ENCODE measurements at regions not wholly inside any gene's neighbourhood (a gene's known extent, or its start where the extent isn't known, plus 50 kb on each side); places are given as distances from the start of the nearest gene placed in this dataset.

- no peak for DNase-seq (ENCODE audit: low read depth, low spot score)
- H3K4me3 ChIP-seq (ENCODE audit: low read depth, low read length), result no peak overlapping the region
- ChIA-PET POLR2A (no interaction called here), CTCF (no interaction called here)
- no peak for TF ChIP-seq CTCF (IDR thresholded peaks at IDR 0.05; ENCODE audit: insufficient read depth, low read length, missing control alignments)
These were observed 54.7 kb upstream of the ANXA10 start for GRCh38 chr4:168037676-168038075.

DNA sequence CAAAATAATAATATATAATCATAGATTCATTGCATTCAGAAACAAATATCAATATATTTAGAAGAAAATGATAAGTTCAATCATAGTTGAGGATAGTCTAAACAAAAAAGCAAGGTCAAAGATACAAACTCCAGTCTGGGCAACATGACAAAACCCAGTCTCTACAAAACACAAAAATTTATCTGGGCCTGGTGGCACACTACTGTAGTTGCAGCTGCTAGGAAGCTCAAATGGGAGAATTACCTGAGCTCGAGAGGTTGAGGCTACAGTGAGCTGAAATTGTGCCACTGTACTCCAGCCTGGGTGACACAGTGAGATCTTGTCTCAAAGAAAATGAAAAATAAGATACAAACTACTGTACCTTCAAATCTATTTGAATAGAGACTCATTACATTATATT is 52.7 kb upstream of the ANXA10 start:
- H3K4me3 ChIP-seq (ENCODE audit: low read depth, low read length), result no peak overlapping the region
- ChIA-PET CTCF (no interaction called here), POLR2A (no interaction called here)
- no peak for TF ChIP-seq CTCF (IDR thresholded peaks at IDR 0.05; ENCODE audit: insufficient read depth, low read length, missing control alignments)
- no peak for DNase-seq (ENCODE audit: low read depth, low spot score)

Measured in AG04449 (cell line).